Stimulated activated CD8-positive, alpha-beta memory T cell treated with anti-CD3 and anti-CD28 coated beads, Interleukin-12 subunit alpha, Interleukin-12 subunit beta, amount 100 ng/mL, for 4 hours (primary cell): ENCODE measurements at regions not wholly inside any gene's neighbourhood (a gene's known extent, or its start where the extent isn't known, plus 50 kb on each side); places are given as distances from the start of the nearest gene placed in this dataset.
"Not testable (repeated sequence)": the region's sequence is repeated elsewhere in the genome, so short reads cannot be mapped to it uniquely, and the experiment has no call there.

ENCODE experiments used
- DNase-seq: peaks from one replicate; pipeline ENCODE4 v3.0.0-alpha.2; 2020; ENCODE audit warnings: low read depth

DNA sequence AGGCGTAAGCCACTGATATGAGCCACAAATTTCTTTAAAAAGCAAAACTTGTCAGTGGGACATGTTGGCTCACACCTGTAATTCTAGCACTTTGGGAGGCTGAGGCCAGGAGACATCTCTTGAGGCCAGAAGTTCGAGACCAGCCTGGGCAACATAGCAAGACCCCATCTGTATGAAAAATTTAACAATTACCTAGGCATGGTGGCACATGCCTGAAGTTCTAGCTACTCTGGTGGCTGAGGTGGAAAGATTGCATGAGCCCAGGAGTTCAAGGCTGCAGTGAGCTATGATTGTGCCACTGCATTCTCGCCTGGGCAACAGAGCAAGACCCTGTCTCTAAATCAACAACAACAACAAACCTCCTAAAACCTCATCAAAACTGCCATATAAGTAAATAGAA lies 147.6 kb upstream of the BARHL2 start:
- DNase-seq: no peak

DNA sequence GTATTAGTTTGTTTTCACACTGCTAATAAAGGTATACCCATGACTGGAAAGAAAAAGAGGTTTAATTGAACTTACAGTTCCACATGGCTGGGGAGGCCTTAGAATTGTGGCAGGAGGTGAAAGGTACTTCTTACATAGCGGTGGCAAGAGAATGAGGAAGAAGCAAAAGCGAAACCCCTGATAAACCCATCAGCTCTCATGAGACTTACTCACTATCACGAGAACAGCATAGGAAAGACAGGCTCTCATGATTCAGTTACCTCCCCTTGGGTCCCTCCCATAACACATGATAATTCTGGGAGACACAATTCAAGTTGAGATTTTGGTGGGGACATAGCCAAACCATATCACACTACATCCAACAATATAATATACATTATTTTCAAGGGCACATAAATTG lies 145.7 kb upstream of the BARHL2 start:
- DNase-seq: no peak

GRCh38 chr1:90861421-90861820 lies 144.3 kb upstream of the BARHL2 start:
- DNase-seq: not testable (repeated sequence)

DNA sequence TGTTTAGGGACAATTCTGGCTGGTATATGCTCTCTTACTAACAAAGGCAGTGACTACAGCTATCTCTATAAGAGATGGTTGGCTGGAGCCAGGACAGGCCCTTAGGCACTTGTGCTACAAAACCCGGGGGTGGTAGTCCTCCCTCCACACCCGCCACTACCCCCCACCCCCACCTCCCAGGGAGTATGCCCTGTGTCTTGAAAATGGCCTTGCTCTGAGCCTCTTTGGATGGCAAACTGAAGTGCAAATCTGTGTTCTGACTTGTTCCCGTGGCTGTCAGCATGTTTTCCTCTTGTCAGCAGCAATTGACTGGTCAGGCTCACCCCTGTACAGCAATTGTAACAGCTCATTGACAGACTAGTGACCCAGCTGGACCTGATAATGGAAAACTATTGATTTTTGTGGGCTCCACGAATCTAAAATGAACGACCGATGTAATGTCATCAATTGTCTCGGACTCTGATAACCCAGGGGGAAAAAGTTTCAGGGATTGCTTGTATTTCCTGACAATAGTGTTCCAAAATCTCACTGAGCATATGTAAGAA lies 139.4 kb upstream of the BARHL2 start:
- no peak for DNase-seq

GRCh38 chr1:90854397-90854924 lies 137.4 kb upstream of the BARHL2 start:
- no peak for DNase-seq

DNA sequence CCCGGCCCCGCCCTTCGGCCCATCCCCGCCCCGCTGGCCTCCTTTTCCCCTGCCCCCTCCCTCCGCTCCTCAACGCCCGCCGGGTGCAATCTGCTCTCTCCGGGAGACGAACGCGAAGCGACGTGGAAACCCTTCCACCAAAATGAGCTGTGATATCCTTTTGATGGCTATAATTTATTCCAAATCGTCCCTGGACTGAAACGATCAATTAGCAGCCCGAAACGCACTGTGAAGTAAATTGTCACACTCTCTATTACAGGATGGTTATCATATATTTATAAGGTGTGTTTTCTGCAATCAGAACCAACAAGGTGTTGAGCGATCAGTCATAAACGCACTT lies 134.6 kb upstream of the BARHL2 start:
- DNase-seq: no peak

DNA sequence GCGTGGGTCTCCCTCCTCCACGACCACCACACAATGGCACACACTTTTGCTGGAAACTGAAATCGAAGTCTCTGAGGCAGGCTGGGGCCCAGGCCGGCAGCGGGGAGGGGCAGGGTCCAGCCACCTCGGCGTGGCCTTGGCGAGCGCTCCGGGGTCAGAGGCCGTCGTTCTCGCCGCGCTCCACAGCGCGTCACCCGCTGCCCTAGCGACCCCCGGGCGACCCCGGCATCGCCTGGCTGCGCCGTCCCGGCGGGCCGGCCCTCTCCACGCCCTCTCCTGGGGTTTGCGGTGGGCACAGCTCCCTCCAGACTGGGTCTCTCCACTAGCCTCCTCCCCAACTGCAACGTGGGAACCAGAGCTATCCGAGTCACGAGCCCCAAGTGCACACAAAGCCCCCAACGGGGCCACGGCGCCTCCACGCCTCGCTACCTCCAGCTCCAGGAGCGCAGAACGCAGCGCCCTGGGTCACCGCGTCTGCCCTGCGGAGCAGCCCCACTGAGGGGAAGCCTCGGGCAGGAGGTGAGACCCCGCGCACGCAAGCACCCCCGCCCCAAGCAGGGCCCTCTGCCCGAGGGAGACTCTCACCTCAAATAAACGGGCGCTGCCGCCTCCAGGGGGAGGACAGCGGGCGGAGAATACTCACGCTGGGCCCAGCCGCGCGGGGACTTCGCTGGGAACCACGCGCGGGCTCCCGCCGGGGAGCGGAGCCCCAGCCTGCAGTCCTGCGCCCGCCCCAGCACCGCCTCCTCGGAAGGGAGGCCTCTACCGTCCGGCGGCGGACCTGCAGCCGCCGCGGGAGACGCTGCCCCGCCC lies 134.0 kb upstream of the BARHL2 start:
- DNase-seq: peak; percentile 67

DNA sequence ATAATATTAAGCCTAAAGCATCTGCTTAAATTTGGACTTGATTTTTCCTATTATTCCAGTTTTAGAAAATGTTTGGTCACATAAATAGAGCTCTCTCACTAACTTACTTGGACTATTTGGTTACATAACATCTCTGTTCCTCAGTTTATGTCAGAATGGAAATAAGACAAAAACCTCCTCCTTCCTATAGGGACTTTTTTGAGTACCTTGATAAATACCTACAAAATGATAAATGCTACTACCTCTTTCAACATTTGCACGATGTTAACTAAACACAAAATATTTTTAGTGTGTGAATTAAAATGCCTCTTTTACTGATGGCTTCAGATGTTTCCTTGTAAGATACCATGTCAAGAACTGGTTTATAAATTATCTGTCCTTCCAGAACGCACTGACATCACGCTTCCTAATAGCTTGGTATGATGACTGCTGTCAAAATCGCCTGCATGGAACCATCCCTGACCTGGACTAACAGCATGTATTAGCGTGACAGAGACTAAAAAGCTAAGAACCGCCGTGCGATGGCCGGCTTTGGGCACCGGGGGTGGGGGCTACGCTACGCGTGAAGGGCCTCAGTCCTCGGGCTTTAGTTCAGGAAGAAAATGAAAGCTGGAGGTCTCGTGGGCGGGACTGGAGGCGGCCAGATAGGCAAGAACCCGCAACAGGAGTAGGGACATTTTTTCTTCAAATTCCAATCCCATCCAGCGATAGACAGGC lies 133.2 kb upstream of the BARHL2 start:
- DNase-seq: no peak

GRCh38 chr1:90841473-90841872 lies 124.4 kb upstream of the BARHL2 start:
- no peak for DNase-seq

DNA sequence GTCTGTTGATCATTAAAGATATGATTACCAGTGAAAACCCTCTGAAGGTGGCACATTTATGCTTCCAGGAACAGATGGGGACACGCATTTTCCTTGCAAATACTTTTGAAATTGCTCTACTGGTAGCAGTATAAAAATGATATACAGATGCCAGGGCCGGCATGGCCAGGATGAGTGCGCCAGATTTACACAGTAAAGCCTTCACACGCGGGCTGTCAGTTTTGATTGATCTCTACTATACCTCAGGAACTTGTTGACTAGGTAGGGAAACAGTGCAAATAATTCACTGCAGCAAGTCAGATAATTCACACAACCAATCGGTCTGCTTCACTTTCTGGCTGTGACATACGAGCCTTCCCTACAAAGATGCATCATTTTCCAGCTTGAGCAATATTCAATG lies 123.2 kb upstream of the BARHL2 start:
- no peak for DNase-seq

GRCh38 chr1:90839323-90839722 lies 122.2 kb upstream of the BARHL2 start:
- no peak for DNase-seq

DNA sequence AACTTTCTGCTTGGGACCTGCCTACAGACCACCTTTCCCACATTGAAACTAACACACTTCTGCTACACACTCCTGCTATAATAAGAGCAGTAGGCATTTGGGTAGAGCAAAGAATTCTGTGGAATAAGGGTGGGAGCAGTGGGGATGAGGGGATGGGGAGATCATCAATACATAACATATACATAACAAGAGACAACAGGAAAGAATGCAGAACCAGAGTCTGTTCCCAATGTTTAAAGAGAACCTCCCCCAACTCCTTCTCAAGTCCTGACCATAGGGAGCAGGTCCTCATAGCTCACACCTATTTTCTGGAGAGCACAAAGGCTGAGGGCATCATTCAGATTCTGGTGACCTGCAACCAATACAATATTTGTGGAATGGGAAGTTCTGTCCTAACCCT lies 121.6 kb upstream of the BARHL2 start:
- no peak for DNase-seq

DNA sequence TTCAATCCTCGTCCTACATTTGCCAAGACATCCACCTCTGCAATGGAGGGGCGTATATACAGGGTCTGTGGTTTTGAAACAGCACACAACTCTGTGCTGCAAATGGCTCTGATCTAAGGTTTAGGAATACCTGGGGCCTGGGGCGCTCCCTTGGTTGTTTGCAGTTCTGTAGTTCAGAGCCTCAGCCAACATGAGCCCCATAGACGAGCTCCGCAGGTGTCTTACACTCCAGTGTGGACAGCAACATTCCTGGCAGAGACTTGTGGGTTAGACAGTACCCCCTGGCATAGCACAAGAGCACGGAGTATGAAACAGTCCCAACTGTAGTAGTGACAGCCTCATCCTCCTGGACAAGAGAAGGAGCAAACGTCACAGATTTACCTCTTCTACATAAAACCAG lies 120.3 kb upstream of the BARHL2 start:
- no peak for DNase-seq

DNA sequence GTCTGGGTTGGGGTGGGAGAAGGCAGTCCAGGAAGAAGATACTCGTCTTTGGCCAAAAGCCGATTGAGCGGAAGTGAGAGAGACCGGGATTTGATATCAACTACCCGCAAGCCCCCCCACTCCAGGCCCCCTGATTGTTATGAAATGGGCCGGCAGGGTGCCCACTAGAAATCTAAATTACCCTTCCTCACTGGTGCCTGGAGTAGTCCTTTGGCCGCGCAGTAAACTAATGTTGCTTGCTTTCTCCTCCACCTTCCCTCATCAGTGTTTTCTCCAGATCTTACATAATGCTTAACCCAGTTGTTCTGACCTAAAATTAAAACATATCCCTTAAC lies 119.2 kb upstream of the BARHL2 start:
- no peak for DNase-seq

GRCh38 chr1:90835661-90836344 lies 118.7 kb upstream of the BARHL2 start:
- DNase-seq: no peak

DNA sequence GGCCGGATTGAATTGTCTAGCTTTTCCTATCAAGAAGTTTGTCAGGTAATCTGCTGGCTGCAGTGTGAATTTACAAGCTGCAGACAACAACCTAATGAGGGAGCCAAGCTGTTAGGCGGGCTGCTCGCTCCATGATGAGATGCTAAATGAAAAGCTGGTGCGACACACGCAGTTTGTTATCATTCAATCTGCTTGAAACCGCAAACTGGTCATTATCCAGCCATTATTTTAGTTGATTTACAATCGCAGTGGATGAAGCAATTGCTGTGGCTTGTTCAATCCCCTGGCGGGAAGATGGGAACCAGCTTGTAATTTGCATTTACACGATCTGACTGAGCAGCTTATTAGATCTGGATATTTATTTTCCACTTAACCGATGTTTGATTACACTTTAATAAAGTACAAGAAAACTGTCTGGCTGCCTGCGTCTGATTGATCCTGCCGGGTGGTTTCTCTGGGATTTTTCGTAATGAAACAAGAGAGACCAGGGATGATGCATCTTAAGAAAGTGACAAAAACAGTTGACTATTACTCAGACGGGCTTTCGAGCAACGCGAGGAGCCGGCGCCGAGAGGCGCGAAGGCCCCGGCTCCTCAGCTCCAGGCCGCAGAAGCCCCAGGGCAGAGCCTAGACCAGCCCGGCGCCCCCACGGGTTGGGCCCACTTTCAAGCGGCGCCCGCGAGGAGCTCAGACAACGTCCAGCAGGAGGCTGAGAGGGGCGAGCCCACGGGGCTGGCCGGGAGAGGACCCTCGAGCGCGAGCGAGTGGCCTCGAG lies 118.0 kb upstream of the BARHL2 start:
- no peak for DNase-seq

DNA sequence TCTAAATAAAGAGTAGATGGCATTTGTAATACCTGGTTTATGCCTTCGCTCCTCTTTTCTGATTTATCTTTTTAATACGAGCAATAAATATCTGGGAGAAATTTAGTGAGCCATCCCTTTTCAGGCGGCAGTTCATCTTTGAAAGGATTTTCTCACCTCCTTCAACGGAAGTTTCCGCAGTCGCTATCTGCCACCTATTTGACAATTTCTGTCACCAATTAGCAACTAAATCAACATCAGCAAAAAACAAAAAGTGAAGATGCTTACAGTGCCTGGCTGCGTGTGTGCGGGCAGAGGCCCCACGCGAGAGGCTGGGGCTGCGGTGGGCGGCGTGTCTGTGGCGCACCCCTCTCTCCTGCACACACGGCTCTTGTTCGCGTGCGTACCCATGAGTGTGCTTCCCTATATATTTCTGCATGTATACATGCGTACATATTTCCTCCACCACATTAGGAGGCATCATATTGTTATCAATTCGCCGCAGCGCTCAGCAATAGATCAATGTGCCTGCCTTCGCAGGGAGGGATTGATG lies 117.3 kb upstream of the BARHL2 start:
- DNase-seq: no peak

- no peak for DNase-seq
These were observed 116.5 kb upstream of the BARHL2 start for GRCh38 chr1:90833466-90834110.

DNA sequence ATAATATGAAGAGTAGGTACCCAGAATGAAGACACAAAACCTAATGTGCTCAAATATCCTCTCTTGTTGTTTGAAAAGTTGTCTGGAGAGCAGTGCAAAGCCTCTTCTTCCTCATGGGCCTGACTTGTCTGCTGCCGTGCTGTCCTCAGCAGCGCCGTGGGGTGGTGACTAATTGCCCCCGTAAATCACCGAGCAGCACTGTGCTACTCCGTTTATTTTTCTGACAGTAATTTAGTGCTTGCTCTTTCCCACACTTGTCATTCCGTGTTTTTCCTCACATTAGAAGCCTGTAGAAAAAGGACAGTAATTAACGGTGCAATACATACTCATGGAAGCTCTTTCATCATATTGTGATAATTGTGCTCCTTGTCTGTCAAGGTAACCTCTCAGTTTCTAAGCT lies 114.8 kb upstream of the BARHL2 start:
- no peak for DNase-seq

- no peak for DNase-seq
These were observed 109.7 kb upstream of the BARHL2 start for GRCh38 chr1:90826834-90827233.

- DNase-seq: no peak
These were observed 108.9 kb upstream of the BARHL2 start for GRCh38 chr1:90826024-90826423.
